ENCODE measurements at regions not wholly inside any gene's neighbourhood (a gene's known extent, or its start where the extent isn't known, plus 50 kb on each side); places are given as distances from the start of the nearest gene placed in this dataset.

- TF ChIP-seq, protein P1, sequence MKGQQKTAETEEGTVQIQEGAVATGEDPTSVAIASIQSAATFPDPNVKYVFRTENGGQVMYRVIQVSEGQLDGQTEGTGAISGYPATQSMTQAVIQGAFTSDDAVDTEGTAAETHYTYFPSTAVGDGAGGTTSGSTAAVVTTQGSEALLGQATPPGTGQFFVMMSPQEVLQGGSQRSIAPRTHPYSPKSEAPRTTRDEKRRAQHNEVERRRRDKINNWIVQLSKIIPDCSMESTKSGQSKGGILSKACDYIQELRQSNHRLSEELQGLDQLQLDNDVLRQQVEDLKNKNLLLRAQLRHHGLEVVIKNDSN (IDR thresholded peaks at IDR 0.05), result no peak
- no peak for TF ChIP-seq EP300 (IDR thresholded peaks at IDR 0.05; ENCODE audit: borderline replicate concordance)
- TF ChIP-seq NFIC (IDR thresholded peaks at IDR 0.05), result no peak
- TF ChIP-seq ZBTB7A (IDR thresholded peaks at IDR 0.05; ENCODE audit: low read depth), result no peak
- no peak for TF ChIP-seq FOXM1 (IDR thresholded peaks at IDR 0.05; ENCODE audit: borderline replicate concordance, low read depth)
- no peak for TF ChIP-seq CEBPB (IDR thresholded peaks at IDR 0.05)
- no peak for TF ChIP-seq RAD21 (IDR thresholded peaks at IDR 0.05; ENCODE audit: low read depth)
- TF ChIP-seq EGR1 (IDR thresholded peaks at IDR 0.05), result no peak
- no peak for TF ChIP-seq TAF1 (IDR thresholded peaks at IDR 0.05; ENCODE audit: low read depth)
- no peak for TF ChIP-seq REST (IDR thresholded peaks at IDR 0.05; ENCODE audit: low read depth)
- TF ChIP-seq YY1 (IDR thresholded peaks at IDR 0.05; ENCODE audit: low read depth), result no peak
- TF ChIP-seq CREB1 (IDR thresholded peaks at IDR 0.05; ENCODE audit: low read depth), result no peak
- no peak for TF ChIP-seq TCF12 (IDR thresholded peaks at IDR 0.05; ENCODE audit: low read depth)
These were observed 73.7 kb upstream of the FOXF1 start for GRCh38 chr16:86436466-86437185.

DNA sequence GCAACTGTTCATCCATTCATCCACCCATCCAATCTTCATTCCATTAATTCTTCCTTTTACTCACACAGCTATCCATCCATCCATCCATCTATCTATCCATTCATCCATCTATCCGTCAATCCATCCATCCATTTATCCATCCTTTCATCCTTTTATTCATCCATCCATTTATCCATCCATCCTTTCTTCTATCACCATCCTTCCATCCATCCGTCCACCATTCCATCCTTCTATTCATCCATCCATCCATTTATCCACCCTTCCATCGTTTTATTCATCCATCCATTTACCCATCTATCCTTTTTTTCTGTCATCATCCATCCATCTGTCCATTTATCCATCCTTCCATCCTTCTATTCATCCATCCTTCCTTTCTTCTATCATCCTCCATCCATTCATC is 73.0 kb upstream of the FOXF1 start:
- no peak for TF ChIP-seq ZBTB7A (IDR thresholded peaks at IDR 0.05; ENCODE audit: low read depth)
- no peak for TF ChIP-seq CEBPB (IDR thresholded peaks at IDR 0.05)
- TF ChIP-seq TAF1 (IDR thresholded peaks at IDR 0.05; ENCODE audit: low read depth), result no peak
- TF ChIP-seq CREB1 (IDR thresholded peaks at IDR 0.05; ENCODE audit: low read depth), result no peak
- no peak for TF ChIP-seq REST (IDR thresholded peaks at IDR 0.05; ENCODE audit: low read depth)
- no peak for TF ChIP-seq MAX (IDR thresholded peaks at IDR 0.05)
- TF ChIP-seq, protein P1 (IDR thresholded peaks at IDR 0.05), result no peak
- TF ChIP-seq NFIC (IDR thresholded peaks at IDR 0.05), result no peak
- no peak for TF ChIP-seq TEAD4 (IDR thresholded peaks at IDR 0.05)
- TF ChIP-seq FOXM1 (IDR thresholded peaks at IDR 0.05; ENCODE audit: borderline replicate concordance, low read depth), result no peak
- no peak for TF ChIP-seq YY1 (IDR thresholded peaks at IDR 0.05; ENCODE audit: low read depth)
- TF ChIP-seq TCF12 (IDR thresholded peaks at IDR 0.05; ENCODE audit: low read depth), result no peak
- no peak for TF ChIP-seq RAD21 (IDR thresholded peaks at IDR 0.05; ENCODE audit: low read depth)
- no peak for TF ChIP-seq EGR1 (IDR thresholded peaks at IDR 0.05)
- no peak for TF ChIP-seq EP300 (IDR thresholded peaks at IDR 0.05; ENCODE audit: borderline replicate concordance)

GRCh38 chr16:86442703-86443102 is 67.6 kb upstream of the FOXF1 start:
- TF ChIP-seq REST (IDR thresholded peaks at IDR 0.05; ENCODE audit: low read depth), result no peak
- no peak for TF ChIP-seq NFIC (IDR thresholded peaks at IDR 0.05)
- no peak for TF ChIP-seq TCF12 (IDR thresholded peaks at IDR 0.05; ENCODE audit: low read depth)
- no peak for TF ChIP-seq MAX (IDR thresholded peaks at IDR 0.05)
- TF ChIP-seq, protein P1 (IDR thresholded peaks at IDR 0.05), result no peak
- no peak for TF ChIP-seq YY1 (IDR thresholded peaks at IDR 0.05; ENCODE audit: low read depth)
- no peak for TF ChIP-seq RAD21 (IDR thresholded peaks at IDR 0.05; ENCODE audit: low read depth)
- TF ChIP-seq CEBPB (IDR thresholded peaks at IDR 0.05), result no peak
- TF ChIP-seq ZBTB7A (IDR thresholded peaks at IDR 0.05; ENCODE audit: low read depth), result no peak
- TF ChIP-seq EP300 (IDR thresholded peaks at IDR 0.05; ENCODE audit: borderline replicate concordance), result no peak
- TF ChIP-seq CREB1 (IDR thresholded peaks at IDR 0.05; ENCODE audit: low read depth), result no peak
- no peak for TF ChIP-seq EGR1 (IDR thresholded peaks at IDR 0.05)
- TF ChIP-seq FOXM1 (IDR thresholded peaks at IDR 0.05; ENCODE audit: borderline replicate concordance, low read depth), result no peak
- TF ChIP-seq TAF1 (IDR thresholded peaks at IDR 0.05; ENCODE audit: low read depth), result no peak

All from Ishikawa (cell line).